HepG2 (cell line): ENCODE measurements at regions not wholly inside any gene's neighbourhood (a gene's known extent, or its start where the extent isn't known, plus 50 kb on each side); places are given as distances from the start of the nearest gene placed in this dataset.

Experiments used
- EZH2 ChIP-seq: conservative IDR thresholded peaks from 2 replicates; pipeline ENCODE4 v1.6.1; 2012; ENCODE audit warnings: mild to moderate bottlenecking, low read depth, low read length, moderate library complexity
- FOXM1 ChIP-seq: sonication (generic); formaldehyde crosslinking; IDR thresholded peaks from 2 replicates; pipeline ENCODE4 v1.5.0; 2020; ENCODE audit warnings: missing genetic modification reagents
- HDAC2 ChIP-seq: sonication (generic); formaldehyde crosslinking; IDR thresholded peaks from 2 replicates; pipeline ENCODE4 v1.4.0; 2020; ENCODE audit warnings: missing genetic modification reagents
- PBX3 ChIP-seq: sonication (generic); formaldehyde crosslinking; IDR thresholded peaks from 2 replicates; pipeline ENCODE4 v1.8.1; 2023; ENCODE audit warnings: missing genetic modification reagents, inconsistent platforms, borderline replicate concordance
- ZNF639 ChIP-seq: conservative IDR thresholded peaks from 2 replicates; pipeline ENCODE4 v1.6.1; 2018; ENCODE audit warnings: missing genetic modification reagents
- ZNF792 ChIP-seq: IDR thresholded peaks from 2 replicates; pipeline ENCODE4 v1.6.1; 2016
- TF ChIP-seq, protein P1 (sequence below): sonication (generic); formaldehyde crosslinking; IDR thresholded peaks from 2 replicates; pipeline ENCODE4 v1.5.0; 2020; ENCODE audit warnings: mild to moderate bottlenecking, missing genetic modification reagents, moderate library complexity

DNA sequence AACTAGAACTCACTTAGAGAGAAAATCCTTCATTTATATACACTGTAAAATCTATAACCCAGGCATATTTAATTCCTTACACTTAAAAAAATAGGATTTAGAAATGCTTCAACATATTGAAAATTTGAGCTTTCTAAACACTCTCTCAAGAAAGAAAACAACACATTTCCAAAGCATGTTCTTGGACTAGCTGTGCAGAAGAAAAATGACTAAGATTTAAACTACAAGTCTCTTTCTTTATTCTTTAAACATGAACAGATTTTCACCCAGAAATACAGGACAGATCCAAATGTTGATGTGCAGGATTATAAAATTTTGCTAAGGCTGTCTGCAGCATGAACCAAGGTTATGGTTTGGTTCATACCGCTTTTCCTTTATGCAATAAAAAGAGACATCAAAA, 77.7 kb upstream of the TUSC1 start:
- TF ChIP-seq, protein P1, sequence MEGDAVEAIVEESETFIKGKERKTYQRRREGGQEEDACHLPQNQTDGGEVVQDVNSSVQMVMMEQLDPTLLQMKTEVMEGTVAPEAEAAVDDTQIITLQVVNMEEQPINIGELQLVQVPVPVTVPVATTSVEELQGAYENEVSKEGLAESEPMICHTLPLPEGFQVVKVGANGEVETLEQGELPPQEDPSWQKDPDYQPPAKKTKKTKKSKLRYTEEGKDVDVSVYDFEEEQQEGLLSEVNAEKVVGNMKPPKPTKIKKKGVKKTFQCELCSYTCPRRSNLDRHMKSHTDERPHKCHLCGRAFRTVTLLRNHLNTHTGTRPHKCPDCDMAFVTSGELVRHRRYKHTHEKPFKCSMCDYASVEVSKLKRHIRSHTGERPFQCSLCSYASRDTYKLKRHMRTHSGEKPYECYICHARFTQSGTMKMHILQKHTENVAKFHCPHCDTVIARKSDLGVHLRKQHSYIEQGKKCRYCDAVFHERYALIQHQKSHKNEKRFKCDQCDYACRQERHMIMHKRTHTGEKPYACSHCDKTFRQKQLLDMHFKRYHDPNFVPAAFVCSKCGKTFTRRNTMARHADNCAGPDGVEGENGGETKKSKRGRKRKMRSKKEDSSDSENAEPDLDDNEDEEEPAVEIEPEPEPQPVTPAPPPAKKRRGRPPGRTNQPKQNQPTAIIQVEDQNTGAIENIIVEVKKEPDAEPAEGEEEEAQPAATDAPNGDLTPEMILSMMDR (CRISPR knock-in tag): no peak
- TF ChIP-seq EZH2 (no peak), FOXM1 (CRISPR knock-in tag) (no peak), ZNF639 (CRISPR knock-in tag) (no peak), HDAC2 (no peak), PBX3 (no peak), ZNF792 (CRISPR knock-in tag) (no peak)
